ENCODE measurements at regions not wholly inside any gene's neighbourhood (a gene's known extent, or its start where the extent isn't known, plus 50 kb on each side); places are given as distances from the start of the nearest gene placed in this dataset.

DNA sequence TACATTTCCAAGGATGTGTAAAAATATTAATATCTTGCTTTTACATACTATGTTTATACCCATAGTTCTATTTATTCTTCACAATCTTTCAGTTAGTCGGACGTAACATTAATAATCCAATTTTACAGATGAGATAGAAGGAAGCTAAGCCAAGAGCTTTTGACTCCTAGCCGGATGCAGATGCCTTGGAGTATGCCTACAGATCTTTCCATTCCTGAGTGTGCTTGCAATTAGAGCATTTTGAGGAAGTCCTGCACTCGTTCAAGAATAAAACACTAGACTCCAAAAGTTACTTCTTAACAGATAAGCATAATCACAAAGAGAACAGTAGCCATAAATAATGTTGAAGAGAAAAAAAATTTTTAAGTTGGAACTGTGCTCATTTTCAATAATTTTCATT is 337.6 kb upstream of the CLEC14A start:
- Histone ChIP-seq H4K5ac (ENCODE audit: insufficient read length, low read depth, low read length) (no peak overlapping the region), H3K9me3 (ENCODE audit: insufficient read depth in 2 of 2, low read depth in 1 of 2, low read length in 1 of 2) (no peaks in the 10 kb centered on the region), H3K4ac (replicated peaks; ENCODE audit: insufficient read length, low read depth, low read length) (no peak overlapping the region), H3K4me1 (replicated peaks in 1 of 4; ENCODE audit: control insufficient read depth in 3 of 4, insufficient read depth in 4 of 4, low read length in 3 of 4) (no peaks in the 10 kb centered on the region), H3K4me2 (ENCODE audit: insufficient read depth in 1 of 2, low read depth in 2 of 2, low read length in 2 of 2) (no peak overlapping the region), H3K9ac (replicated peaks in 1 of 4; ENCODE audit: extremely low read depth in 1 of 4, low read depth in 3 of 4, low read length in 3 of 4) (no peak overlapping the region), H3K14ac (ENCODE audit: insufficient read length) (no peak overlapping the region), H3K4me3 (ENCODE audit: extremely low read depth in 1 of 4, insufficient read depth in 2 of 4, low read depth in 3 of 4, low read length in 4 of 4) (no peak overlapping the region), H3K56ac (replicated peaks; ENCODE audit: insufficient read length, low read depth, low read length) (no peak overlapping the region), H3K18ac (ENCODE audit: extremely low read depth, low read length) (no peak overlapping the region), H3K79me1 (ENCODE audit: low read depth, low read length) (no peaks in the 10 kb centered on the region), H4K20me1 (replicated peaks in 1 of 2; ENCODE audit: control insufficient read depth in 1 of 2, insufficient read depth in 2 of 2, low read length in 2 of 2) (no peaks in the 10 kb centered on the region), H3K36me3 (ENCODE audit: control insufficient read depth in 2 of 4, insufficient read depth in 4 of 4, low read length in 3 of 4) (no peaks in the 10 kb centered on the region), H3K23me2 (ENCODE audit: low read depth, low read length) (no peaks in the 10 kb centered on the region; the same call in 1 of the 2 replicates), H3K27me3 (replicated peaks in 1 of 4; ENCODE audit: control insufficient read depth in 3 of 4, extremely low read depth in 1 of 4, insufficient read depth in 3 of 4, low read length in 3 of 4) (no peaks in the 10 kb centered on the region), H2BK12ac (ENCODE audit: low read depth, low read length) (no peak overlapping the region), H2BK5ac (ENCODE audit: low read depth, low read length) (no peak overlapping the region), H2BK20ac (ENCODE audit: low read length) (no peak overlapping the region), H3K27ac (ENCODE audit: low read depth, low read length) (no peak overlapping the region), H2AFZ (ENCODE audit: low read length) (no peak overlapping the region), H3K79me2 (ENCODE audit: control insufficient read depth in 1 of 2, insufficient read depth in 2 of 2, low read length in 2 of 2) (no peaks in the 10 kb centered on the region), H2BK15ac (ENCODE audit: low read length) (no peak overlapping the region), H4K8ac (ENCODE audit: extremely low read depth, insufficient read depth, low read length) (no peak overlapping the region), H3K23ac (ENCODE audit: insufficient read length) (no peak overlapping the region), H2BK120ac (replicated peaks; ENCODE audit: low read depth, low read length) (no peak overlapping the region), H4K91ac (replicated peaks; ENCODE audit: insufficient read length, low read length) (no peak overlapping the region), H2AK5ac (ENCODE audit: low read depth, low read length) (no peak overlapping the region)
- POLR2A ChIA-PET (ENCODE audit: partially characterized antibody): interaction anchor here (1.2 kb wide), 1 partner anchor 9 kb away, joined by 4 read pairs; no protein-coding TSS in a partner anchor
- WGBS, 2 experiments (ENCODE audit: extremely low coverage in 1 of 2, insufficient coverage in 1 of 2, insufficient read length in 1 of 2, insufficient replicate concordance in 2 of 2, low coverage in 1 of 2, low lambda C conversion rate in 2 of 2, missing lambda C conversion rate in 1 of 2): 60% methylated on average over 4 of the region's 4 CpGs; no CpG with 5 or more reads in 1 of the 2 experiments
- DNase-seq (ENCODE audit: low read depth in 1 of 2, low spot score in 2 of 2) (no peak), FAIRE-seq (no peak)
- CTCF ChIA-PET (ENCODE audit: partially characterized antibody): interaction anchor here (1.0 to 1.1 kb wide), 3 partner anchors 12 to 690 kb away, joined by 3 to 4 read pairs (median 3); no protein-coding TSS in a partner anchor
- no peak for TF ChIP-seq CTBP2 (IDR thresholded peaks at IDR 0.05; ENCODE audit: borderline replicate concordance, insufficient read depth, insufficient read length, low read length)
- no peak for TF ChIP-seq POLR2AphosphoS5 (IDR thresholded peaks at IDR 0.05; ENCODE audit: low read depth, low read length)
- TF ChIP-seq JUND (IDR thresholded peaks at IDR 0.05; ENCODE audit: low read length): no peak
- TF ChIP-seq KDM4A (IDR thresholded peaks at IDR 0.05; ENCODE audit: low read depth, low read length, severe bottlenecking): no peak
- TF ChIP-seq, protein P1, sequence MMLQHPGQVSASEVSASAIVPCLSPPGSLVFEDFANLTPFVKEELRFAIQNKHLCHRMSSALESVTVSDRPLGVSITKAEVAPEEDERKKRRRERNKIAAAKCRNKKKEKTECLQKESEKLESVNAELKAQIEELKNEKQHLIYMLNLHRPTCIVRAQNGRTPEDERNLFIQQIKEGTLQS (IDR thresholded peaks at IDR 0.05; ENCODE audit: insufficient read depth, low read depth, low read length): no peak
- TF ChIP-seq, protein P2, sequence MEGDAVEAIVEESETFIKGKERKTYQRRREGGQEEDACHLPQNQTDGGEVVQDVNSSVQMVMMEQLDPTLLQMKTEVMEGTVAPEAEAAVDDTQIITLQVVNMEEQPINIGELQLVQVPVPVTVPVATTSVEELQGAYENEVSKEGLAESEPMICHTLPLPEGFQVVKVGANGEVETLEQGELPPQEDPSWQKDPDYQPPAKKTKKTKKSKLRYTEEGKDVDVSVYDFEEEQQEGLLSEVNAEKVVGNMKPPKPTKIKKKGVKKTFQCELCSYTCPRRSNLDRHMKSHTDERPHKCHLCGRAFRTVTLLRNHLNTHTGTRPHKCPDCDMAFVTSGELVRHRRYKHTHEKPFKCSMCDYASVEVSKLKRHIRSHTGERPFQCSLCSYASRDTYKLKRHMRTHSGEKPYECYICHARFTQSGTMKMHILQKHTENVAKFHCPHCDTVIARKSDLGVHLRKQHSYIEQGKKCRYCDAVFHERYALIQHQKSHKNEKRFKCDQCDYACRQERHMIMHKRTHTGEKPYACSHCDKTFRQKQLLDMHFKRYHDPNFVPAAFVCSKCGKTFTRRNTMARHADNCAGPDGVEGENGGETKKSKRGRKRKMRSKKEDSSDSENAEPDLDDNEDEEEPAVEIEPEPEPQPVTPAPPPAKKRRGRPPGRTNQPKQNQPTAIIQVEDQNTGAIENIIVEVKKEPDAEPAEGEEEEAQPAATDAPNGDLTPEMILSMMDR (IDR thresholded peaks at IDR 0.05; ENCODE audit: control extremely low read depth in 1 of 3, insufficient read depth in 1 of 3, low read depth in 1 of 3, low read length in 3 of 3): no peak
- TF ChIP-seq TBP (IDR thresholded peaks at IDR 0.05; ENCODE audit: low read depth, low read length): no peak
- TF ChIP-seq SP4 (IDR thresholded peaks at IDR 0.05; ENCODE audit: low read length): no peak
- TF ChIP-seq CBX8 (IDR thresholded peaks at IDR 0.05; ENCODE audit: borderline replicate concordance, low read depth, low read length): no peak
- no peak for TF ChIP-seq NANOG (IDR thresholded peaks at IDR 0.05; ENCODE audit: insufficient read depth, low read depth, low read length, poor library complexity, severe bottlenecking)
- TF ChIP-seq HDAC2 (IDR thresholded peaks at IDR 0.05; ENCODE audit: borderline replicate concordance in 1 of 2, low read depth in 2 of 2, low read length in 2 of 2): no peak

Data from H1 (cell line).